Vagina (tissue), 2 donors: ENCODE measurements at regions not wholly inside any gene's neighbourhood (a gene's known extent, or its start where the extent isn't known, plus 50 kb on each side); places are given as distances from the start of the nearest gene placed in this dataset.
"Not testable (repeated sequence)": the region's sequence is repeated elsewhere in the genome, so short reads cannot be mapped to it uniquely, and the experiment has no call there.

ENCODE experiments used
- DNase-seq, 2 donors: peaks; one replicate each; pipeline ENCODE4 v3.0.0-alpha.2; 2017; ENCODE audit errors: extremely low spot score in 2 of 2
- H3K27ac ChIP-seq: fragments of 200-600 bp; sonication (generic); one replicate; pipeline ENCODE4 v1.5.1; 2019
- H3K27me3 ChIP-seq: fragments of 200-600 bp; sonication (generic); one replicate; pipeline ENCODE4 v1.5.1; 2019
- H3K36me3 ChIP-seq, 2 donors: fragments of 200-600 bp; sonication (generic); one replicate each; pipeline ENCODE4 v1.5.1; 2017 to 2019
- H3K4me1 ChIP-seq: fragments of 200-600 bp; sonication (generic); one replicate; pipeline ENCODE4 v1.5.1; 2019
- H3K4me3 ChIP-seq, 2 donors: fragments of 200-600 bp; sonication (generic); 1 replicate in 1 of 2; 2 replicates in 1 of 2; pipeline ENCODE4 v1.5.1; 2016 to 2019
- H3K9me3 ChIP-seq: fragments of 200-600 bp; sonication (generic); one replicate; pipeline ENCODE4 v1.5.1; 2019
- CTCF ChIP-seq, 3 experiments: fragments of 450-650 bp in 2 of 3; fragments of 200-600 bp in 1 of 3; sonication (generic) in 1 of 3; IDR thresholded peaks; one replicate each; pipeline ENCODE4 v1.5.1; 2017 to 2019; ENCODE audit warnings: antibody characterized with exemption in 3 of 3, mild to moderate bottlenecking in 2 of 3, moderate library complexity in 2 of 3
- POLR2A ChIP-seq, 2 donors: fragments of 450-650 bp; IDR thresholded peaks; one replicate each; pipeline ENCODE4 v1.6.1; 2017; ENCODE audit warnings: antibody characterized with exemption in 2 of 2, mild to moderate bottlenecking in 2 of 2, moderate library complexity in 2 of 2
- POLR2AphosphoS5 ChIP-seq, 2 donors: sonication (generic); formaldehyde crosslinking; IDR thresholded peaks; one replicate each; pipeline ENCODE4 v1.9.0; 2017; ENCODE audit warnings: antibody characterized with exemption in 2 of 2, mild to moderate bottlenecking in 2 of 2, low read depth in 1 of 2; ENCODE audit not compliant: insufficient read depth in 1 of 2
- intact Hi-C: fragments of 100-400 bp; cut with DNase I; formaldehyde crosslinking; loops from one replicate; pipeline ENCODE4 v1.15.1; 2023

DNA sequence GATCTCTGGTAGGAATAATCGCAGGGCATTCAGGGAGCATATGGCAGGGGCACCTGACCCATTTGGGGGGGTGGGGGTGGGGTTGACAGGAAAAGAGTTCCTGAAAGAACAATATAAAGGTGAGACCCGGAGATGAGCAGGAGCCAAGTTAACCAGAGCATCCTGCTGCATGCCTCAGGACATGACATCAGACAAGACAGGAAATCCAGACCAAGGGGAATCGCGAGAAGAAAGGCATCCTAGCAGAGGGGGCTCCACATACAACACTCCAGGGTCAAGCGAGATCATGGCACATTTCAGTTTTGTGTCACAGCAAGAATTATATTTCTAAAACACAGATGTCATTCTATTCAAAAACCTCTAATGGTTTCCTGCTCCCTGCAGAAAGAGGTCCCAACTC lies 393.1 kb downstream of the COG6 start:
- Histone ChIP-seq H3K27me3 (no peaks in the 10 kb centered on the region), H3K4me1 (no peaks in the 10 kb centered on the region), H3K27ac (no peak overlapping the region), H3K4me3 (no peak overlapping the region), H3K9me3 (no peaks in the 10 kb centered on the region), H3K36me3 (no peaks in the 10 kb centered on the region)
- DNase-seq, result no peak
- no peak for TF ChIP-seq POLR2AphosphoS5 (IDR thresholded peaks at IDR 0.05; ENCODE audit: insufficient read depth in 1 of 2, low read depth in 1 of 2)
- TF ChIP-seq CTCF (IDR thresholded peaks at IDR 0.05), result no peak
- TF ChIP-seq POLR2A (IDR thresholded peaks at IDR 0.05), result no peak
- intact Hi-C loops, result no loop called here

DNA sequence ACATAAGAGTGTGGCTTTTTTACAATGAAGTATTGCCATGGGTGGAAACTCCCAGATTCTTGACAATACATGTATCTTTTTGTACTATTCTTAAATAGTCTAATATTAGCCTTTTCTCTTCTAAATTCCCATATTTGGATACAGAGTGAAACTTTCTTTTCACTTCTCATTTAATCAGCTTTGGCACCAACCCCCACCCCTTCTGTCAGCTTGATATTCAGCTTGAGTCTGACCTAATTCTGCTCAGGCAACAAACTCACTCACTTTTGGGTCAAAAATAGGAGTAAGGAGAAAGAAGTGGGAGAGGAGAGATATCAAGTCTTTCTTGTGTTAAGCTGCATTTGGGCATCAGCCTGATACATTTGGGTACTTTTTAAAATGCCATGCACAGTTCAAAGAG lies 397.5 kb downstream of the COG6 start:
- no peaks in the 10 kb centered on the region for H3K36me3 ChIP-seq

GRCh38 chr13:40053401-40053800 lies 397.9 kb downstream of the COG6 start:
- Histone ChIP-seq H3K27me3 (no peaks in the 10 kb centered on the region), H3K36me3 (no peaks in the 10 kb centered on the region), H3K9me3 (no peaks in the 10 kb centered on the region), H3K4me3 (no peak overlapping the region), H3K27ac (no peak overlapping the region), H3K4me1 (no peaks in the 10 kb centered on the region)
- no peak for DNase-seq
- intact Hi-C loops, result no loop called here
- TF ChIP-seq POLR2AphosphoS5 (IDR thresholded peaks at IDR 0.05; ENCODE audit: insufficient read depth in 1 of 2, low read depth in 1 of 2), result no peak
- no peak for TF ChIP-seq POLR2A (IDR thresholded peaks at IDR 0.05)
- TF ChIP-seq CTCF (IDR thresholded peaks at IDR 0.05), result no peak

More for the DNA sequence above, 397.5 kb downstream of the COG6 start:
- H3K4me3 ChIP-seq, result no peak overlapping the region
- TF ChIP-seq POLR2A (IDR thresholded peaks at IDR 0.05) (no peak), POLR2AphosphoS5 (IDR thresholded peaks at IDR 0.05; ENCODE audit: insufficient read depth in 1 of 2, low read depth in 1 of 2) (no peak), CTCF (IDR thresholded peaks at IDR 0.05) (no peak)
- intact Hi-C loops, result no loop called here
- no peak for DNase-seq
- H3K27ac ChIP-seq, result no peak overlapping the region
- H3K4me1 ChIP-seq, result no peaks in the 10 kb centered on the region
- H3K27me3 ChIP-seq, result no peaks in the 10 kb centered on the region
- H3K9me3 ChIP-seq, result no peaks in the 10 kb centered on the region

DNA sequence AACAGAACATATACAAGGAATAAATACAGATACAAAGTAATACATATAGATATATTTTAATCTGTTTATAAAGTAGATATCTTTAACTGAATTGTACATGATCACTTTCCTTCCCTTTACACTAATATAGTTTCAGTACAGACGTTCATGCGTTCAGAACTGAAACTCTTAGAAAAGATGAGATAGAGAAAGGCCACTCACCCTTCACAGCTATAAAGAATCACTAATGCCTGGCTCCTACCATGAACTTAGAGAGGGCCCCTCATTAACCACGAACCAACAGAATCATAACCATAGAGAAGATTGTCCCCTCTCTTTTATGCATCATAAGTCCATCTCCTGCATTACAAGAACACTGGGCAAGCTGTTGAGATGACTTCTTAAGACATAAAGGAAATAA lies 399.0 kb downstream of the COG6 start:
- H3K36me3 ChIP-seq, DNase-seq, H3K27ac ChIP-seq, H3K4me1 ChIP-seq, H3K4me3 ChIP-seq, H3K9me3 ChIP-seq, intact Hi-C loops, H3K27me3 ChIP-seq: not testable (repeated sequence)

- H3K9me3 ChIP-seq, result no peaks in the 10 kb centered on the region
- TF ChIP-seq POLR2AphosphoS5 (IDR thresholded peaks at IDR 0.05; ENCODE audit: insufficient read depth in 1 of 2, low read depth in 1 of 2), result no peak
- TF ChIP-seq CTCF (IDR thresholded peaks at IDR 0.05), result no peak
- intact Hi-C loops, result no loop called here
- H3K27ac ChIP-seq, result no peak overlapping the region
- no peaks in the 10 kb centered on the region for H3K36me3 ChIP-seq
- no peak overlapping the region for H3K4me3 ChIP-seq
- no peaks in the 10 kb centered on the region for H3K27me3 ChIP-seq
- no peak for DNase-seq
- peaks cover 12% of the 10 kb centered on the region for H3K4me1 ChIP-seq
Measured at GRCh38 chr13:40056898-40057619, 401.6 kb downstream of the COG6 start.
